Ovary (tissue), 7 donors: ENCODE measurements at regions not wholly inside any gene's neighbourhood (a gene's known extent, or its start where the extent isn't known, plus 50 kb on each side); places are given as distances from the start of the nearest gene placed in this dataset.

ENCODE experiments used
- DNase-seq, 5 donors: peaks; one replicate each; pipeline ENCODE4 v3.0.0-alpha.2; 2019 to 2020
- H3K27ac ChIP-seq, 2 donors: fragments of 200-600 bp; one replicate each; pipeline versions ENCODE4 v1.5.1 to v1.8.0; 2019 to 2022
- H3K27me3 ChIP-seq: fragments of 200-600 bp; one replicate; pipeline ENCODE4 v1.8.0; 2022
- H3K36me3 ChIP-seq: fragments of 200-600 bp; sonication (generic); one replicate; pipeline ENCODE4 v1.5.1; 2019
- H3K4me1 ChIP-seq: one replicate; pipeline ENCODE4 v1.8.1; 2013; ENCODE audit warnings: mild to moderate bottlenecking, moderate library complexity; ENCODE audit not compliant: insufficient read depth
- H3K4me3 ChIP-seq: fragments of 200-600 bp; sonication (generic); one replicate; pipeline ENCODE4 v1.5.1; 2017
- H3K9me3 ChIP-seq, 2 donors: fragments of 200-600 bp in 1 of 2; sonication (generic) in 1 of 2; one replicate each; pipeline versions ENCODE4 v1.5.1 to v1.8.1; 2013 to 2019; ENCODE audit warnings: mild to moderate bottlenecking in 1 of 2, moderate library complexity in 1 of 2
- EP300 ChIP-seq: sonication (generic); formaldehyde crosslinking; IDR thresholded peaks from one replicate; pipeline ENCODE4 v1.6.1; 2017; ENCODE audit warnings: antibody characterized with exemption
- POLR2A ChIP-seq: fragments of 450-650 bp; IDR thresholded peaks from one replicate; pipeline ENCODE4 v1.6.1; 2017; ENCODE audit warnings: antibody characterized with exemption, mild to moderate bottlenecking, moderate library complexity
- WGBS, 3 donors: extraction: QIAGEN DNeasy Blood & Tissue Kit in 1 of 3; methylation state at CpG; one replicate each; pipeline versions ENCODE4 v1.1.5 to v1.1.7; 2013 to 2017; 5-methylcytosine and 5-hydroxymethylcytosine counted together
- intact Hi-C, 4 donors: fragments of 100-400 bp; cut with DNase I; formaldehyde crosslinking; loops; one replicate each; pipeline versions ENCODE4 v1.11.0 to v1.15.1; 2022 to 2023
- TF ChIP-seq, protein P1 (sequence below), 3 donors: fragments of 450-650 bp in 2 of 3; fragments of 200-600 bp in 1 of 3; IDR thresholded peaks; one replicate each; pipeline versions ENCODE4 v1.5.1 to v1.8.0; 2016 to 2022; ENCODE audit warnings: antibody characterized with exemption in 3 of 3, mild to moderate bottlenecking in 1 of 3
- donor health status: DM: no; HTN: no; CAD: no; lungs with moderate emphysema.
- donor health status: DM: no; HTN: no; CAD: no.
- donor health status: Bipolar disorder and iron deficiency.
- donor health status: DM: no; HTN: no; CAD: no.
- donor health status: DM: yes; HTN: yes; CAD: no.

DNA sequence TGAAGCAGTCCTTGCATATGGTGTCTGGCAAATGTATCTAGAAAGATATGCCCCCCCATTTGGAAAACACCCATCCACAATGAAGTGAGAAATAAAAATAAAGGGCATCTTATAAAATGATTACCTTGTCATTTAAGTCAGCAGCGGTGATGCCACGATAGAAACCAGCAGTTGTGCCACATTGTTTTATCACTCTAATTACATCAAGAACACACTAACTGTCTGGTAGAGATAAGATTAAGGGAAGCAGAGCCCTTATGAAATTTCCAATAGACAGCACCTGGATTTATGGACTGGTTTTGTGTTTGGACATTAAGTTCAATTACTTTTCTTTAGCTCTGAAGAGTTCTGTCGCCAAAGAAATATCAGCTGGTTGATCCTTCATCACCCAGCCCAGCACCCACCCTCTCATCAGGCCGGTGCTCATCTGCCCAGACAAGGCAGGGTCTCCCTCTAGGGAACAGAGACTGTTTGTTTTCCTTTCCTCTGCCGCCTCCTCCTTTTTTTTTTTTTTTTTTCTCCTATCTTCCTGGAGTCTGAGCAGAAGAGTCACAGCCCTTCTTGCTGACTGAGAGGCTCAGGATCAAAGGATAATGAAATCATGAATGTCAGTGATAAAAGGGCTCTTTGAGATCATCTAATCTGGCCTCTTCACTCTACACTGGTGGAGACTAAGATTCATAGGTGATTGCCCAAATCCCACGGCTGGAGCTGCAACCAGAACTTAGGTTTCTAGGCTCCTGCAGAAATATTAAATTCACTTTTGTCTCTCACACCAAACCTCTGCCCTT is 464.1 kb downstream of the NTRK3 start:
- no peak for DNase-seq
- WGBS, 3 donors, result 26 to 47% (median 29%) methylated on average over 6 of the region's 6 CpGs
- Histone ChIP-seq H3K4me1 (no peaks in the 10 kb centered on the region), H3K4me3 (no peak overlapping the region), H3K27ac (no peak overlapping the region), H3K9me3 (no peaks in the 10 kb centered on the region), H3K27me3 (no peaks in the 10 kb centered on the region), H3K36me3 (no peaks in the 10 kb centered on the region)
- no peak for TF ChIP-seq POLR2A
- TF ChIP-seq EP300, result no peak
- TF ChIP-seq, protein P1, sequence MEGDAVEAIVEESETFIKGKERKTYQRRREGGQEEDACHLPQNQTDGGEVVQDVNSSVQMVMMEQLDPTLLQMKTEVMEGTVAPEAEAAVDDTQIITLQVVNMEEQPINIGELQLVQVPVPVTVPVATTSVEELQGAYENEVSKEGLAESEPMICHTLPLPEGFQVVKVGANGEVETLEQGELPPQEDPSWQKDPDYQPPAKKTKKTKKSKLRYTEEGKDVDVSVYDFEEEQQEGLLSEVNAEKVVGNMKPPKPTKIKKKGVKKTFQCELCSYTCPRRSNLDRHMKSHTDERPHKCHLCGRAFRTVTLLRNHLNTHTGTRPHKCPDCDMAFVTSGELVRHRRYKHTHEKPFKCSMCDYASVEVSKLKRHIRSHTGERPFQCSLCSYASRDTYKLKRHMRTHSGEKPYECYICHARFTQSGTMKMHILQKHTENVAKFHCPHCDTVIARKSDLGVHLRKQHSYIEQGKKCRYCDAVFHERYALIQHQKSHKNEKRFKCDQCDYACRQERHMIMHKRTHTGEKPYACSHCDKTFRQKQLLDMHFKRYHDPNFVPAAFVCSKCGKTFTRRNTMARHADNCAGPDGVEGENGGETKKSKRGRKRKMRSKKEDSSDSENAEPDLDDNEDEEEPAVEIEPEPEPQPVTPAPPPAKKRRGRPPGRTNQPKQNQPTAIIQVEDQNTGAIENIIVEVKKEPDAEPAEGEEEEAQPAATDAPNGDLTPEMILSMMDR (IDR thresholded peaks at IDR 0.05), result no peak
- intact Hi-C loops, result no loop called here

DNA sequence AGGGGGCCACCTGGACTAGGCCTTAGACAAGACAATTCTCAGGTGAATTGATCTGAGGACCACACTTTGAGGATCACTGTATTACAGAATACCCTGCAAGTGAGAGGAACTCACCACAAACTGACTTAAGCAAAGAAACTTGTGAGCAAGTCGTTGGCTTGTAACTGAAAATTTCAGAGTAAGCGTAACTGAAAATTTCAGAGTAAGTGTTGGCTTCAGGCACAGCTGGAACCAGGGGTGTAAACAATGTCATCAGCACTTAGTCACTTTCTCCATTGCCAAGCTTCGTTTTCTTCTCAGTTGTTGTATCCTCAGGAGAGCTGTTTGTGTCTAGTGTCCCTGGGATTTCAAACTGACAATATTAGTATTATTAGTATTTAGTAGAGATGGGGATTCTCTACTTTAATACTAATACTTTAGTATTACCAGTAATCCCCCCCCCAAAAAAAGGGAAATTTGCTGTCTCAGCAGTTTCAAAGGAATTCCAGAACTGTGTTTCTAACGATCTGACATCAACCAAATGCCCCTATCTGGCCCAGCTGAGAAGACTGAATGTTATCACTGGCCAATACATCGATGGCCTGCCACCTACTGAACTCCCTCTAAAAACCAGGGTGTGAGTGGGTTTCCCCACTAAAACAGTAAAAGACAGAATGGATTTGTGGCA is 474.4 kb downstream of the NTRK3 start:
- no peak for DNase-seq
- no peaks in the 10 kb centered on the region for H3K27me3 ChIP-seq
- H3K4me1 ChIP-seq, result no peaks in the 10 kb centered on the region
- H3K27ac ChIP-seq, result no peak overlapping the region
- TF ChIP-seq, protein P1 (IDR thresholded peaks at IDR 0.05), result no peak
- no peak for TF ChIP-seq EP300
- TF ChIP-seq POLR2A, result no peak
- no peaks in the 10 kb centered on the region for H3K9me3 ChIP-seq
- WGBS, 3 donors, result 43 to 54% (median 52%) methylated on average over 5 of the region's 5 CpGs
- intact Hi-C loops, result loop anchor here in 1 of 4 donors (2.0 kb wide), 1 partner anchor 15 kb away; no protein-coding TSS in a partner anchor
- no peaks in the 10 kb centered on the region for H3K36me3 ChIP-seq
- no peak overlapping the region for H3K4me3 ChIP-seq

DNA sequence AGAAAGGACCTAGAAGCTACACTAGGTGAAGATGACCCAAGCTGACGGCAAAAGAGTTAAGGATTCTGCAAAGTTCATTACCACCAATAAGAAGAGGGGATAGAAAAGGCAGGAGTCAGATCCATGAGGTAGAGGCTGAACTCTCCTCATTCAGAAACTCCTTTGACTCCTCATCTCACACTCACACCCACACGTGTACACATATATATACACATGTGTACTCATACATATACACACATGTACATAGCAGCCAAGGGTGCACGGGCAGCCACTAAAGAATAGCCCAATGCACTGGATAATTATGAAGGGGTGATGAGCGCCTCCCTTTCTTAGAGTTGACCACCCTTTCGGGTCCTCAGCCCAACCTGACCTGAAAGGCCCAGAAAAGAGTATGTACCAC is 476.8 kb downstream of the NTRK3 start:
- Histone ChIP-seq H3K36me3 (no peaks in the 10 kb centered on the region), H3K4me3 (no peak overlapping the region), H3K4me1 (no peaks in the 10 kb centered on the region), H3K9me3 (no peaks in the 10 kb centered on the region), H3K27ac (no peak overlapping the region), H3K27me3 (no peaks in the 10 kb centered on the region)
- intact Hi-C loops, result loop anchor here in 1 of 4 donors (2.0 kb wide), 1 partner anchor 17 kb away; no protein-coding TSS in a partner anchor
- 88 to 95% (median 91%) methylated on average over 5 of the region's 5 CpGs for WGBS, 3 donors
- DNase-seq, result no peak
- no peak for TF ChIP-seq POLR2A
- TF ChIP-seq EP300, result no peak
- TF ChIP-seq, protein P1 (IDR thresholded peaks at IDR 0.05), result no peak

DNA sequence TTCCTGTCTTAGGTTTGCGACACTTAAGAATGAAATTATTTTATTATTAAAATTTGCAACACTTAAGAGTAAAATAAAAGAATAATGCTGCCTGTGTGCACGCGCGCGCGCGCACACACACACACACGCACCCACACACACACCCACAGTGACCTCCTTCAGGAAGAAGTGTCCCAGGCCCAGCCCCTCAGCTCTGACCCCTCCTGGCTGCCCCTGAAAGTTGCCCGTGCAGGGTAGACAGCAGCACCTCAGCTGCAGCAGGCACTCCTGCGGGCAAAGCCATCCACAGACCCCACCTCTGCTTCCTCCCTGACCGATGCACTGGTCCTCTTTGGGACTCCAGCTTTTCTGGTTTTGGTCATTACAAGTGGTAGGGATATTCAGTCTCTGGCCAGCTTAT is 478.2 kb downstream of the NTRK3 start:
- no peak overlapping the region for H3K4me3 ChIP-seq

More for the DNA sequence above, 478.2 kb downstream of the NTRK3 start:
- intact Hi-C loops, result no loop called here
- no peak for DNase-seq
- Histone ChIP-seq H3K27ac (no peak overlapping the region), H3K9me3 (no peaks in the 10 kb centered on the region), H3K36me3 (no peaks in the 10 kb centered on the region), H3K27me3 (no peaks in the 10 kb centered on the region), H3K4me1 (no peaks in the 10 kb centered on the region)
- TF ChIP-seq POLR2A (no peak), EP300 (no peak)
- TF ChIP-seq, protein P1 (IDR thresholded peaks at IDR 0.05), result no peak
- 68 to 88% (median 74%) methylated on average over 11 of the region's 11 CpGs for WGBS, 3 donors
